ENCODE measurements at regions not wholly inside any gene's neighbourhood (a gene's known extent, or its start where the extent isn't known, plus 50 kb on each side); places are given as distances from the start of the nearest gene placed in this dataset.

GRCh38 chr4:122100508-122100907 lies 51.6 kb upstream of the BLTP1 start:
- WGBS, result 31% methylated on average over 2 of the region's 2 CpGs
- Histone ChIP-seq H3K36me3 (no peaks in the 10 kb centered on the region), H3K4me1 (replicated peaks) (no peaks in the 10 kb centered on the region), H3K4me3 (no peak overlapping the region), H3K27ac (no peak overlapping the region), H3K9me3 (no peaks in the 10 kb centered on the region), H3K27me3 (replicated peaks; ENCODE audit: insufficient read depth) (no peaks in the 10 kb centered on the region)
- intact Hi-C loops (cut with DNase I), result no loop called here
- TF ChIP-seq, protein P1, sequence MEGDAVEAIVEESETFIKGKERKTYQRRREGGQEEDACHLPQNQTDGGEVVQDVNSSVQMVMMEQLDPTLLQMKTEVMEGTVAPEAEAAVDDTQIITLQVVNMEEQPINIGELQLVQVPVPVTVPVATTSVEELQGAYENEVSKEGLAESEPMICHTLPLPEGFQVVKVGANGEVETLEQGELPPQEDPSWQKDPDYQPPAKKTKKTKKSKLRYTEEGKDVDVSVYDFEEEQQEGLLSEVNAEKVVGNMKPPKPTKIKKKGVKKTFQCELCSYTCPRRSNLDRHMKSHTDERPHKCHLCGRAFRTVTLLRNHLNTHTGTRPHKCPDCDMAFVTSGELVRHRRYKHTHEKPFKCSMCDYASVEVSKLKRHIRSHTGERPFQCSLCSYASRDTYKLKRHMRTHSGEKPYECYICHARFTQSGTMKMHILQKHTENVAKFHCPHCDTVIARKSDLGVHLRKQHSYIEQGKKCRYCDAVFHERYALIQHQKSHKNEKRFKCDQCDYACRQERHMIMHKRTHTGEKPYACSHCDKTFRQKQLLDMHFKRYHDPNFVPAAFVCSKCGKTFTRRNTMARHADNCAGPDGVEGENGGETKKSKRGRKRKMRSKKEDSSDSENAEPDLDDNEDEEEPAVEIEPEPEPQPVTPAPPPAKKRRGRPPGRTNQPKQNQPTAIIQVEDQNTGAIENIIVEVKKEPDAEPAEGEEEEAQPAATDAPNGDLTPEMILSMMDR (IDR thresholded peaks at IDR 0.05), result no peak
- TF ChIP-seq POLR2A (IDR thresholded peaks at IDR 0.05) (no peak), POLR2AphosphoS5 (IDR thresholded peaks at IDR 0.05) (no peak)
- DNase-seq (ENCODE audit: low spot score), result no peak

GRCh38 chr4:122099896-122100295 lies 52.2 kb upstream of the BLTP1 start:
- H3K4me3 ChIP-seq, result no peak overlapping the region
- no peak for DNase-seq (ENCODE audit: low spot score)
- H3K27ac ChIP-seq, result no peak overlapping the region
- no peaks in the 10 kb centered on the region for H3K4me1 ChIP-seq (replicated peaks)
- H3K36me3 ChIP-seq, result no peaks in the 10 kb centered on the region
- TF ChIP-seq, protein P1 (IDR thresholded peaks at IDR 0.05), result no peak
- TF ChIP-seq POLR2AphosphoS5 (IDR thresholded peaks at IDR 0.05), result no peak
- TF ChIP-seq POLR2A (IDR thresholded peaks at IDR 0.05), result no peak
- WGBS, result 87% methylated on average over 2 of the region's 2 CpGs
- intact Hi-C loops (cut with DNase I), result no loop called here
- no peaks in the 10 kb centered on the region for H3K27me3 ChIP-seq (replicated peaks; ENCODE audit: insufficient read depth)
- no peaks in the 10 kb centered on the region for H3K9me3 ChIP-seq

GRCh38 chr4:122091836-122092405 lies 60.2 kb upstream of the BLTP1 start:
- intact Hi-C loops (cut with DNase I), result no loop called here
- no peaks in the 10 kb centered on the region for H3K4me1 ChIP-seq (replicated peaks)
- WGBS, result 63% methylated on average over 1 of the region's 1 CpG
- no peaks in the 10 kb centered on the region for H3K36me3 ChIP-seq
- DNase-seq (ENCODE audit: low spot score), result no peak
- TF ChIP-seq, protein P1 (IDR thresholded peaks at IDR 0.05), result no peak
- no peak for TF ChIP-seq POLR2AphosphoS5 (IDR thresholded peaks at IDR 0.05)
- TF ChIP-seq POLR2A (IDR thresholded peaks at IDR 0.05), result no peak
- H3K27me3 ChIP-seq (replicated peaks; ENCODE audit: insufficient read depth), result no peaks in the 10 kb centered on the region
- no peak overlapping the region for H3K27ac ChIP-seq
- H3K4me3 ChIP-seq, result no peak overlapping the region
- no peaks in the 10 kb centered on the region for H3K9me3 ChIP-seq

DNA sequence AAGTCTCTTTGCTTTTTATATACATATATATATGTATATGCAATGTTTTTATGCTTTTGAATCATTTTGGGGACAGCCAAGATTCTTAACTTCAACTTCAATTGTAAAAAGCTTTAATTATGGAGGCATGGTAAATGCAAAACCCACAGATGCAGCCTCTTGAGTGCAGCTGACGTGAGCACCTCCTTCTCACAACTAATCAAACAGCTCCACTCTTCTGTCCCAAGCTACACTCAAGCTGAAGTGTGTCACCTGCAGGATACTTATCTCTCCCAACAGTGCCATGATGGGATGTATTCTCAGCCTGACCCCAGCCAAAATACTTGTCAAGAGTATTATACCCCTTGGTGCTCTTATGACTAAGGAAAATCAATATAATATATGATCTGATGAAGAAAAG lies 60.7 kb upstream of the BLTP1 start:
- no peak for TF ChIP-seq POLR2A (IDR thresholded peaks at IDR 0.05)
- no peak for TF ChIP-seq POLR2AphosphoS5 (IDR thresholded peaks at IDR 0.05)
- TF ChIP-seq, protein P1 (IDR thresholded peaks at IDR 0.05), result no peak
- no peaks in the 10 kb centered on the region for H3K36me3 ChIP-seq
- no peak overlapping the region for H3K27ac ChIP-seq
- no peaks in the 10 kb centered on the region for H3K27me3 ChIP-seq (replicated peaks; ENCODE audit: insufficient read depth)
- DNase-seq (ENCODE audit: low spot score), result no peak
- H3K4me3 ChIP-seq, result no peak overlapping the region
- WGBS, result 64% methylated on average over 1 of the region's 1 CpG
- no peaks in the 10 kb centered on the region for H3K9me3 ChIP-seq
- intact Hi-C loops (cut with DNase I), result no loop called here
- no peaks in the 10 kb centered on the region for H3K4me1 ChIP-seq (replicated peaks)

- no peaks in the 10 kb centered on the region for H3K4me1 ChIP-seq (replicated peaks)
- no peaks in the 10 kb centered on the region for H3K27me3 ChIP-seq (replicated peaks; ENCODE audit: insufficient read depth)
- WGBS, result 97% methylated on average over 1 of the region's 1 CpG
- no peaks in the 10 kb centered on the region for H3K9me3 ChIP-seq
- H3K36me3 ChIP-seq, result no peaks in the 10 kb centered on the region
- H3K27ac ChIP-seq, result no peak overlapping the region
- no peak for DNase-seq (ENCODE audit: low spot score)
- TF ChIP-seq POLR2A (IDR thresholded peaks at IDR 0.05), result no peak
- TF ChIP-seq, protein P1 (IDR thresholded peaks at IDR 0.05), result no peak
- H3K4me3 ChIP-seq, result no peak overlapping the region
- intact Hi-C loops (cut with DNase I), result no loop called here
Measured at GRCh38 chr4:122090989-122091388, 61.1 kb upstream of the BLTP1 start.
